HG02852 (cell line): ENCODE measurements at regions not wholly inside any gene's neighbourhood (a gene's known extent, or its start where the extent isn't known, plus 50 kb on each side); places are given as distances from the start of the nearest gene placed in this dataset.
"Not testable (repeated sequence)": the region's sequence is repeated elsewhere in the genome, so short reads cannot be mapped to it uniquely, and the experiment has no call there.

Experiments used
- ATAC-seq: cut with Tn5 transposase; IDR thresholded peaks from one replicate; pipeline ENCODE4 v1.9.1; 2021; ENCODE audit warnings: mild to moderate bottlenecking, moderate library complexity; ENCODE audit not compliant: unreplicated experiment

DNA sequence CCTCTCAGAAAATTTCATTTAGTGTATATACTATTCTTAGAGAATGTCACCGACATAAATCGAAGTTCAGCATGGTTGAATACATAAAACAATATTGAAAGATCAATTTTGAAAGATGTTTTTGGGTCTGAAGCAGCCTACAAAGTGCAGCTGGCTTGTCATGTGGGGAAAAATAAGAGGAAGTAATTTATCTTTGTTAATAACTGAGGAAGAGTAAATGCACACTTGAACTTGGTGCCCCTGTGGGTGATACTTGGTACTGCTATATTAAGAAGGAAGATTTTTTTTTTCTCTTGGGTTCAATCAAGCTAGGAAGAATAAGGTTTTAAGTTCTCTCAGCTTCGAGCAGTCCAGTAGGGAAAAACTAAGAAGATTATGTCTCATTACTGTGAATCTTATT lies 661.3 kb downstream of the RPL10L start:
- no peak for ATAC-seq

DNA sequence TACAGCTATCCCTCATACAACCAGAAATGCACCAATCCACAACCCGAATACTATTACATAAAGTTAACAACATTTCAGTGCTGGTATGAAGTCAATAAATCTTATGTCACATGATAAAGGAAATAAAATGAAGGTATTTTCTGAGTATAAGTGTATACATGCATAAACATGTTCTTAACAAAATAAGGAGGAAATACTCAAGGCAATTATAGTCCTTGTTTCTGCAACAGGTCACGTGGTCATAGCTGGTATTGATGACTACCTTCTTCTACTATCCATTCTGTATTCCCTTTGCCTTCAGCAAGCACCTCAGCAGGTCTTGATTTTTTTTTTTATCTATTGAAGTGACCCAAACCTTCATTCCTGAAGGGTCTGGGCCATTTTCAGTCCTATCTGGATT lies 675.6 kb downstream of the RPL10L start:
- no peak for ATAC-seq

DNA sequence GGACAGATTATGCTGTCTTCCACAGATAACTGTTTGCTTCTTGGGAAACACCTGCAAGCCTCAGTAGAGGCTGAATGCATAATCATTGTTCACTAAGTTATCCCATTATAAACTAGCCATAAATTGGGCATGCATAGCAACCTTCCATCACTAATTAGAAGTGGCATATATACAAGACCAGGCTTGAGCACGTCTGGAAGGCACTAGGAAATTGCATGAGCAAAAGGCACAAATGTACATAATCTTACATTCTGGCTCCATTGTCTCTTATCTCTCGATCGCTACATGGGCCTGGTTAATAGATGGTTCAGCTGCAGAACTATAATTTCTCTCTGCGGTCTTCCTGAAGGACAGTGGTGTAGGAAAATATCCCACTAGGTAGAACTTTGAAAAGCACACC lies 679.2 kb downstream of the RPL10L start:
- no peak for ATAC-seq

- no peak for ATAC-seq
These were observed 681.0 kb downstream of the RPL10L start for GRCh38 chr14:45970621-45971020.

- ATAC-seq = no peak
These were observed 683.5 kb downstream of the RPL10L start for GRCh38 chr14:45968037-45968436.

- ATAC-seq = no peak
These were observed 696.5 kb upstream of the MIS18BP1 start for GRCh38 chr14:45949479-45949878.

GRCh38 chr14:45947830-45948229 lies 694.8 kb upstream of the MIS18BP1 start:
- no peak for ATAC-seq

DNA sequence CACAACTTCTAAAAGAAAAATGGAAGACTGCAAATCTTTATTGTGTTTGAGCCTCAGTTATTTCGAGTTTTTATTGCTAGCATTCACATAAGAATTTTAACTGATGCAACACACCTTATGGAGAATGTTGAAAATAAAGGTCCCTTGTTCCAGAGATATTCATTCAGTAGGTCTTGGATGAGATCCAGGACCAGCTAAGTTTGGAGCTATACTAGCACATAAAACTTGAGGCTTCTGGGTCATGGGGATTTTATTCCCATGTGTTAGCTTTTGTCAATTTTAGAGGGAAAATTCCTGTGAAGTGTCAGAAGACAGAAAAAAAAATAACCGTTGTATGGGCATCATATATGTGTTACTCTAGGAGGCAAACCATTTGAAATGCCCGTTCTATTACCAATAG lies 693.2 kb upstream of the MIS18BP1 start:
- no peak for ATAC-seq

DNA sequence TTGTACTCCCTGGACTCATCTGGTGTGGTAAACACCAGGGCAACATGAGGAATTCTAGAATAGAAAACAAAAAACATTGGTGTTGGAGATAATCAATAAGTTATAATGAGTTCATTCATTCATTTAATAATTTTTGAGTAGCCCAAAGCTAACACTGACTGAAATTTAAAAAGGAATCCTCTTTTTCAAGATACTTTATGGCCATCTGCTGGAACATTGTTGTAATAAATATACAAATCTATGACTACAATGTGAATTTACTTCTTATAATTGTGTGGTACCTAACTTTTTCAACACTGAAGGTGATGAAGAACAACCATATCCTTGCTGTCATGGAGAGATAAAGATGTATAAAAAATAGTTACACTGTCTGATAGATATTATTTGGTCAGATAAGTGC lies 687.3 kb upstream of the MIS18BP1 start:
- no peak for ATAC-seq

GRCh38 chr14:45939572-45939971 lies 686.6 kb upstream of the MIS18BP1 start:
- no peak for ATAC-seq

GRCh38 chr14:45919995-45920394 lies 667.0 kb upstream of the MIS18BP1 start:
- ATAC-seq = not testable (repeated sequence)

DNA sequence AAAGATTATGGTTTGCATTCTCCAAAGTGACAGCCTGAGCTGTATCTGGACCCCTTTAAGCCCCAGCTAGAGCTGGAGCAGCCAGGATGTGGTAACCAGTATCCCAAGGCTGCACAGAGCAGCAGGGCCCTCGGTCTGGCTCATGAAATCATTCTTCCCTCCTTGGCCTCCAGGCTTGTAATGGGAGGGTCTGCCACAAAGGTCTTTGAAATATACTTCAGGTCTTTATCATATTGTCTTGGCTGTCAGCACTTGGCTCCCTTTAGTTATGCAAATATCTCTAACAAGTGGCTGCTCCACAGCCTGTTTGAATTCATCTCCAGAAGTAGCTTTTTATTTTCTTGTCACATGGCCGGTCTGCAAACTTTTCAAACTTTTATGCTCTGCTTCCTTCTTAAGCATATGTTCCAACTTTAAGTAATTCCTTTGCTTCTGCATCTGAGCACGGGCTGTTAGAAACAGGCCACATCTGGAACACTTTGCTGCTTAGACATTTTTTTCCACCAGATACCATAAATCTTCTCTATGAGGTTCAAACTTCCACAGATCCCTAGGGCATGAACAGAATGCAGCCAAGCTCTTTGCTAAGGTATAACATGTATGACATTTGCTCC lies 663.4 kb upstream of the MIS18BP1 start:
- ATAC-seq = no peak

- ATAC-seq = no peak
These were observed 654.8 kb upstream of the MIS18BP1 start for GRCh38 chr14:45907782-45908181.

DNA sequence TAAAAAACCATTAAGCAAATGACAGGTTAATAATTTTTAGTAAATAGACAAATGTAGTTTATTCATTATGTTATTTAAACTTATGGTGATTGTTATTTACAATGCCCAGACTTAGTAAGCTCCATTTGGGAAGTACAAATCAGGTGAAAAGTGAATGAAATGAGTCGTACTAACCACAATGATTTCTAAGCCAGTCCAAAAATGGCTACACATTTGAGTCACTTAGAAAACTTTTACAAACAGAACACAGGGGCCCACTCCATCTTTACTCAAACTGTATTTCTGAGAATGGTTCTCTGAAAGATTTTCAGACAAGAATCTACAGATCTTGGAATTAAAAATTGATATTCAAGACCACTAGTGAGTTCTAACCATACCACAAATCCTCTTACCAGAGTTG lies 653.3 kb upstream of the MIS18BP1 start:
- ATAC-seq = peak; percentile 79

- no peak for ATAC-seq
These were observed 652.7 kb upstream of the MIS18BP1 start for GRCh38 chr14:45905672-45906071.

DNA sequence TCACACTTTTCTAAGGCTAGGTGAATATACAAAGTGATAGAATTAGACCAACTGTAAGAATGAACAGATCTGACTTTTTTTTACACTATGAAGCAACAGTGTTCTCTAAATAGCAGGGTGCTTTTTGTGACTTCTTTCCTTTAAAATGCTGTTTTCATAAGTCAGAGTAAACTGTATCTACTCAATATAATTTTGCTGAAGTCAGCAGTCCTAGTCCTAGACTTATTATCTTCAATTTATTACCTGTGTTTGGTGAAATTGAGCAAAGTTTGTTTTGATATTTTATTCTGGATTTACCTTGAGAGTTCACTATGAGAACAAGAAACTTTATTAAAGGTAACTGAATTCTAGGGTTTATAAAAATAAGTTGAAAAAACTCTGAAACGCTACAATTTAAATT lies 651.3 kb upstream of the MIS18BP1 start:
- ATAC-seq = no peak

GRCh38 chr14:45902241-45902640 lies 649.2 kb upstream of the MIS18BP1 start:
- no peak for ATAC-seq

DNA sequence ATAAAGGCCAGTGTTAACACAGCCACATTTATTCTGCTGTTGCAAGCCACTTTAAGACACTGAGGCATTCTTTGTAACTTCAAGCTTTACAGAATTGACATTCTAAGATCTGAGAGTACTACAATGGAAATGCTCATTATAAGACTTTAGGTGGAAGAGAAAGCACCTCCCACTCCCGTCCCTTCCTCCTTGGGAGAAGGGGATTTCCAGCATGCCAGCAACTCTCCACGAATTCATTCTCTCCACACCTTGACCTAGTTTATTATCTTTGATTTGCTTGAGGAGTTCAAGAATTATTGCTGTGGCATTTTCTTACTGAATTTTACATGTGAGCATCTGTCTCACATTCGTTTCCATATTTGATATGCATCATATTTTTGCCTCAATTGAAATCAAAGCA lies 644.4 kb upstream of the MIS18BP1 start:
- no peak for ATAC-seq

DNA sequence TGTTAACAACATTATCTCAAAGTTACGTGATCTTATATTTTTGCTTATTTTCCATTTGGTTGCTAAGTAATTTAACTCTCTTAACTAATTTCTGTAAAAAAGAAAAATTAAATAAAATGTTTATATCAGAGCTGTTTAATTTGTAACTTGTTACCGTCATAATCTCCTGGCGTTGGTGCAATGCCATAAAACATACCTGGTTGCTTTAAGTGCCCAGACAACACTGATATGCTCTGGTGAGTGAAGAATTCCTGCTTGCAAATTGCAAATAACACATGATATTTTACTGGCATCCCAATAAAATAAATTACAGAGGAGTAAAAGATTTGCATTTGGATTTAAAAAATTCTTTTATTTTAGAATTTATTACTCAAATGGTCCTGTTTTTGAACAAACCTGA lies 640.1 kb upstream of the MIS18BP1 start:
- ATAC-seq = no peak

- no peak for ATAC-seq
These were observed 638.5 kb upstream of the MIS18BP1 start for GRCh38 chr14:45891417-45892080.

DNA sequence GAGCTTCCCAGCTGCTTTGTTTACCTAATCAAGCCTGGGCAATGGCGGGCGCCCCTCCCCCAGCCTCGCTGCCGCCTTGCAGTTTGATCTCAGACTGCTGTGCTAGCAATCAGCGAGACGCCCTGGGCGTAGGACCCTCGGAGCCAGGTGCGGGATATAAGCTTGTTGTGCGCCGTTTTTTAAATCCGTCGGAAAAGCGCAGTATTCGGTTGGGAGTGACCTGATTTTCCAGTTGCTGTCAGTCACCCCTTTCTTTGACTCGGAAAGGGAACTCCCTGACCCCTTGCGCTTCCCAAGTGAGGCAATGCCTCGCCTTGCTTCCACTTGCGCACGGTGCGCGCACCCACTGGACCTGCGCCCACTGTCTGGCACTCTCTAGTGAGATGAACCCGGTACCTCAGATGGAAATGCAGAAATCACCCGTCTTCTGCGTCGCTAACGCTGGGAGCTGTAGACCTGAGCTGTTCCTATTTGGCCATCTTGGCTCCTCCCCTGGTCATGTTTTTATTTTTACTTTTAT lies 635.8 kb upstream of the MIS18BP1 start:
- not testable (repeated sequence) for ATAC-seq

- no peak for ATAC-seq
These were observed 625.0 kb upstream of the MIS18BP1 start for GRCh38 chr14:45877981-45878380.

DNA sequence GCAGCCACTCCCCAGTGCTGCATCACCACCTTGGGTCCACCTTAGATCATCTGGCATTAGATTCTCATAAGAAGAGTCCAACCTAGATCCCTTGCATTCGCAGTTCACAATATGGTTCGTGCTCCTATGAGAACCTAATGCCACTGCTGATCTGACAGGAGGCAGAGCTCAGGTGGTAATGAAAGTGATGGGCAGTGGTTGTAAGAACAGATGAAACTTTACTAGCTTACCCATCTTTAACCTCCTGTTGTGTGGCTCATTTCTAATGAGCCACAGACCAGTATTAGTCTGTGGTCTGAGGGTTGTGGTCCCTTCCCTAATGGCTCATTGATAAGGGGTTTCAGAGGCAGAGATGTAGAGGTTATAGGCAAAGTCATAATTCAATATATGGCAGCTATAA lies 615.9 kb upstream of the MIS18BP1 start:
- ATAC-seq = peak; percentile 11
